Skeletal muscle tissue (tissue), 3 donors: ENCODE measurements at regions not wholly inside any gene's neighbourhood (a gene's known extent, or its start where the extent isn't known, plus 50 kb on each side); places are given as distances from the start of the nearest gene placed in this dataset.
A peak's percentile ranks its signal among the peaks of the same experiment; 100 is the strongest.

Experiments used
- H3K27ac ChIP-seq: one replicate; pipeline ENCODE4 v1.7.0; 2013; ENCODE audit warnings: mild to moderate bottlenecking, low read depth, low read length, inconsistent platforms
- H3K27me3 ChIP-seq, 3 donors: one replicate each; pipeline ENCODE4 v1.7.0; 2013; ENCODE audit warnings: low read length in 3 of 3; ENCODE audit not compliant: control insufficient read depth in 3 of 3, insufficient read depth in 3 of 3
- H3K36me3 ChIP-seq, 3 donors: one replicate each; pipeline ENCODE4 v1.7.0; 2013; ENCODE audit warnings: low read length in 3 of 3; ENCODE audit not compliant: control insufficient read depth in 3 of 3, insufficient read depth in 3 of 3
- H3K4me1 ChIP-seq, 3 donors: one replicate each; pipeline ENCODE4 v1.7.0; 2013; ENCODE audit warnings: low read length in 3 of 3, mild to moderate bottlenecking in 3 of 3; ENCODE audit not compliant: control insufficient read depth in 3 of 3, insufficient read depth in 3 of 3
- H3K4me3 ChIP-seq, 3 donors: one replicate each; pipeline ENCODE4 v1.7.0; 2013; ENCODE audit warnings: low read length in 3 of 3
- H3K9ac ChIP-seq, 3 donors: one replicate each; pipeline ENCODE4 v1.7.0; 2013; ENCODE audit warnings: low read length in 3 of 3, mild to moderate bottlenecking in 3 of 3, moderate library complexity in 2 of 3, low read depth in 1 of 3
- H3K9me3 ChIP-seq, 3 donors: one replicate each; pipeline ENCODE4 v1.7.0; 2013; ENCODE audit warnings: low read length in 3 of 3; ENCODE audit not compliant: control insufficient read depth in 3 of 3
- donor health status: Osteomylitis.

GRCh38 chr10:4515721-4516120 is 310.3 kb upstream of the AKR1E2 start:
- Histone ChIP-seq H3K9ac (no peak overlapping the region), H3K36me3 (no peaks in the 10 kb centered on the region), H3K27ac (no peak overlapping the region), H3K27me3 (no peaks in the 10 kb centered on the region), H3K4me3 (no peak overlapping the region), H3K9me3 (no peaks in the 10 kb centered on the region), H3K4me1 (peaks cover 0 to 7% (median 2%) of the 10 kb centered on the region in 3 donors)

- Histone ChIP-seq H3K36me3 (no peaks in the 10 kb centered on the region), H3K27me3 (no peaks in the 10 kb centered on the region), H3K4me3 (peak overlapping the region in 1 of 3 donors; percentile 4), H3K4me1 (peaks cover 0 to 7% (median 2%) of the 10 kb centered on the region in 3 donors), H3K9me3 (no peaks in the 10 kb centered on the region), H3K27ac (peak overlapping the region; percentile 66), H3K9ac (no peak overlapping the region)
Observed at GRCh38 chr10:4514445-4515108, 311.4 kb upstream of the AKR1E2 start.

DNA sequence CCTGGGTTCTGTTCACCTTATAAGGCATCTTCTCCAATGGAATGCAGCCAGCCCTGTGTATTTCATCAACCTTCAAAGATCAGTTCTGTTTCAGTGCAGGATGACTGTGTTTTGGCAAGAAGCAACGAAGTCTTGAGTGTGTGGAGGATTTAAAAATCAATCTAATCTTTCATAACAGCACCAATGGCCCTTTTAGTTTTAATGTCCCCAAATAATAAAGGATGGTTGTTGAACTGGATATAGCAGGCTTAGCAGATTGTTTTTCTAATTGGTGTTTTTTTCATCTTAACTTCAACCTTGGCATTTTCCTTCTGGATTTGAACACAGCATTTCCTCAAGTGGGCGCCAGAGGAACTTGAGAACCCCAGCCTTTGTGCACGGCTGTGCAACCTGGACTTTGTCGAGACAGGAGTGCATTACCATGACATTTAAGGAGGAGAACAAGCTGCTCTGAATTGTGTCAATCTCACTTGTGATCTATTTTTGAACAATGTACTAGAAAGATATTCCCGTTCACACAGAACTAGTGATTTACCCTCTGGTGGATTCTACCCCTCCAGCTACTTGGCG is 313.3 kb upstream of the AKR1E2 start:
- H3K9me3 ChIP-seq, result no peaks in the 10 kb centered on the region
- H3K9ac ChIP-seq, result no peak overlapping the region
- no peaks in the 10 kb centered on the region for H3K36me3 ChIP-seq
- H3K27me3 ChIP-seq, result no peaks in the 10 kb centered on the region
- no peak overlapping the region for H3K27ac ChIP-seq
- peaks cover 0 to 7% (median 2%) of the 10 kb centered on the region in 3 donors for H3K4me1 ChIP-seq
- H3K4me3 ChIP-seq, result no peak overlapping the region

DNA sequence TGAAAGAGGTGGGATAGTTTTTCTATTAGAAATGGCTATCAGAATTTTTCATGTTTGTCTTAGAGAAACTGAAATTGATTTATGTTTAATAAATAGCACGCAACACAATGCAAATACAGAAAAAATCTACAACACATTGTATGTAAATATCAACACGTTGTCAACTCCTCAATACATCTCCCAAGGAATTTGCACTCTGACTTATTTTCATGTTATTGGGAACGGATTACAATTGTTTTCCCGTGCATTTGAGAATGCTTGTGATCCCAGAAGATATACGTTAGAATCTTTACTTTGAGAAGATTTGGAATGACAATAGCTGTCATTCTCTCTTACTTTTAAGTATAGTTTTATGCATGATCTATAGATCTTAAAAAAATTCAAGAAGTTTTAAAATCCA is 313.8 kb upstream of the AKR1E2 start:
- Histone ChIP-seq H3K4me1 (peaks cover 0 to 7% (median 2%) of the 10 kb centered on the region in 3 donors), H3K27ac (no peak overlapping the region), H3K9ac (no peak overlapping the region), H3K9me3 (no peaks in the 10 kb centered on the region), H3K27me3 (no peaks in the 10 kb centered on the region), H3K4me3 (no peak overlapping the region), H3K36me3 (no peaks in the 10 kb centered on the region)

DNA sequence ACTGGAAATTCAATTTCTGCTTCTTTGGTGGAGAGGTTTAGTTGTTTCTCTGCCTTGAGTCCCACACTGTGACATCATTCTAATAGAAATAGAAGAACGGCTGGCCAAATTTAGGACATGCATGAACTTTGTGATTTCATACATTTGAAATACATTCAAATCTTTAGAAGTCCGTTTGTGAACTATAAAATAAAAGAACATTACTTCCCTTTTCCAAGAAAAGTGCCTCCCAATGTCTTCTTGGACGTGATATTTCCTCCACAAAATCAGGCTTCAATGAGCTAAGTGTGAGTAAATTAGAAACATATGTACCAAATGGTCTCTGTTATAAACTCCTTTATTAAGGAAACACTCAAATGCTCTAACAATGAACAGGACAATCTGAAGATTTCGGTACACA is 314.5 kb upstream of the AKR1E2 start:
- H3K4me3 ChIP-seq, result no peak overlapping the region
- no peaks in the 10 kb centered on the region for H3K27me3 ChIP-seq
- no peak overlapping the region for H3K9ac ChIP-seq
- H3K9me3 ChIP-seq, result no peaks in the 10 kb centered on the region
- H3K4me1 ChIP-seq, result peaks cover 0 to 7% (median 2%) of the 10 kb centered on the region in 3 donors
- H3K27ac ChIP-seq, result no peak overlapping the region
- H3K36me3 ChIP-seq, result no peaks in the 10 kb centered on the region

DNA sequence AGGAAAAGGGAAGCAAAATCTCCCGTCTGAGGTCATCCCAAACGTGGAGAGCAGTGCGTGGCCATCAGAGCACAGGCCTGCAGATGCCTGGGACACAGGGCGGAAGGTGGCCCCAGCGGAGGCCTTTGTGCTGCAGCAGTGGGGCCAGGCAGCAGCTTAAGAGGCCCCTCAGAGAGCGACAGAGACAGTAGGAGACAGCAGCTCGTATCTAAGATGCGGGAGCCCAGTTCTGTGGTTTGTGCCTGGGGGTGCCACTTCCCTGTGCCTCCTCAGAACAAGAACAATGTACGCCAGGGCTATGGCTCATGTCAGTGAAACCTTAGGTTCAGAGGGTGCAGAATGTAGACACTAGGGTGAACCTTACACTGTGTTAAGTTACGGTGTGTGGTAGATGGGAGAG is 316.6 kb upstream of the AKR1E2 start:
- H3K4me3 ChIP-seq, result no peak overlapping the region
- no peaks in the 10 kb centered on the region for H3K36me3 ChIP-seq
- no peaks in the 10 kb centered on the region for H3K27me3 ChIP-seq
- H3K27ac ChIP-seq, result no peak overlapping the region
- H3K9me3 ChIP-seq, result no peaks in the 10 kb centered on the region
- no peak overlapping the region for H3K9ac ChIP-seq
- H3K4me1 ChIP-seq, result peaks cover 0 to 4% (median 2%) of the 10 kb centered on the region in 3 donors

GRCh38 chr10:4506095-4506494 is 319.9 kb upstream of the AKR1E2 start:
- Histone ChIP-seq H3K9me3 (no peaks in the 10 kb centered on the region), H3K27ac (no peak overlapping the region), H3K4me1 (no peaks in the 10 kb centered on the region), H3K36me3 (no peaks in the 10 kb centered on the region), H3K9ac (no peak overlapping the region), H3K4me3 (no peak overlapping the region), H3K27me3 (no peaks in the 10 kb centered on the region)

DNA sequence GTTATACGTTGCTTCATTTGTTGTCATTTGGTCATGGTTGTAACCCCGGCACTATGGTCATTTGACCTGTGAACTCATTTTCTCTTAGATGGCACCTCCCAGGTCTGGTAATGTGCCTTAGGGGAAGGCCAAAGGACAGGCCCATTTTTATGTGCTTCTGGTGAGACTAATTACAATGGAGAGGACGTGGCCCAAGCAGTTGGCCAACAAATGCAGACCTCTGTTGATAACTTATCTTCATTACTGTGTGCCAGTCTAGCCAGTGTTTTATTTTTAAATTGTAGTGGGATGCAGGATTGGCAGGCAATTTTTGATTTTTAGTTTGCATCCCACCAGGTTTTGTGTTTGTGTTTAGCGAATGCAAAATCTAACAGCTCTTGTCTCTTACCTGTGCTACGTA is 321.5 kb upstream of the AKR1E2 start:
- H3K9me3 ChIP-seq, result no peaks in the 10 kb centered on the region
- H3K4me3 ChIP-seq, result no peak overlapping the region
- no peaks in the 10 kb centered on the region for H3K36me3 ChIP-seq
- H3K27me3 ChIP-seq, result no peaks in the 10 kb centered on the region
- H3K4me1 ChIP-seq, result peaks cover 0 to 3% (median 0%) of the 10 kb centered on the region in 3 donors
- H3K27ac ChIP-seq, result no peak overlapping the region
- H3K9ac ChIP-seq, result no peak overlapping the region

- Histone ChIP-seq H3K4me1 (peaks cover 7 to 12% (median 11%) of the 10 kb centered on the region in 3 donors), H3K9me3 (no peaks in the 10 kb centered on the region), H3K27me3 (no peaks in the 10 kb centered on the region), H3K36me3 (no peaks in the 10 kb centered on the region), H3K9ac (no peak overlapping the region), H3K27ac (no peak overlapping the region), H3K4me3 (no peak overlapping the region)
Observed at GRCh38 chr10:4503076-4503475, 322.9 kb upstream of the AKR1E2 start.

GRCh38 chr10:4501306-4501705 is 324.7 kb upstream of the AKR1E2 start:
- no peak overlapping the region for H3K9ac ChIP-seq
- H3K4me3 ChIP-seq, result no peak overlapping the region
- no peaks in the 10 kb centered on the region for H3K36me3 ChIP-seq
- no peak overlapping the region for H3K27ac ChIP-seq
- H3K4me1 ChIP-seq, result peaks cover 7 to 15% (median 12%) of the 10 kb centered on the region in 3 donors
- no peaks in the 10 kb centered on the region for H3K9me3 ChIP-seq
- H3K27me3 ChIP-seq, result no peaks in the 10 kb centered on the region
